Neural cell (in vitro differentiated cells): ENCODE measurements at regions not wholly inside any gene's neighbourhood (a gene's known extent, or its start where the extent isn't known, plus 50 kb on each side); places are given as distances from the start of the nearest gene placed in this dataset.

Experiments
- H2AFZ ChIP-seq: fragments of 200-600, 300-800 bp; sonication (generic), shearing (Covaris generic); 2 replicates; pipeline ENCODE4 v1.6.0; 2014; ENCODE audit warnings: low read depth, mild to moderate bottlenecking, antibody characterized with exemption, low read length, moderate library complexity
- H3F3A ChIP-seq: fragments of 200-600 bp; shearing (Covaris generic); 2 replicates; pipeline ENCODE4 v1.6.1; 2016; ENCODE audit warnings: mild to moderate bottlenecking, moderate library complexity, mixed read lengths, antibody characterized with exemption, low read length; ENCODE audit not compliant: insufficient read depth, poor library complexity, severe bottlenecking
- H3K27ac ChIP-seq: fragments of 200-600, 300-800 bp; sonication (generic), shearing (Covaris generic); 2 replicates; pipeline ENCODE4 v1.5.1; 2014; ENCODE audit warnings: mild to moderate bottlenecking, low read length, moderate library complexity
- H3K27me3 ChIP-seq: fragments of 300-800, 200-600 bp; sonication (generic), shearing (Covaris generic); 2 replicates; pipeline ENCODE4 v1.6.0; 2014; ENCODE audit warnings: mild to moderate bottlenecking, low read depth, low read length, moderate library complexity; ENCODE audit not compliant: insufficient read depth
- H3K36me3 ChIP-seq: fragments of 300-800, 200-600 bp; sonication (generic), shearing (Covaris generic); 2 replicates; pipeline ENCODE4 v1.5.1; 2014; ENCODE audit warnings: mild to moderate bottlenecking, antibody characterized with exemption, low read length, moderate library complexity; ENCODE audit not compliant: insufficient read depth
- H3K4me2 ChIP-seq: fragments of 300-800, 200-600 bp; sonication (generic), shearing (Covaris generic); 2 replicates; pipeline ENCODE4 v1.6.0; 2014; ENCODE audit warnings: mild to moderate bottlenecking, low read length
- H3K4me3 ChIP-seq: fragments of 300-800, 200-600 bp; sonication (generic), shearing (Covaris generic); 2 replicates; pipeline ENCODE4 v1.5.1; 2014; ENCODE audit warnings: mild to moderate bottlenecking, low read length, moderate library complexity
- H3K79me2 ChIP-seq: fragments of 200-600 bp; shearing (Covaris generic); replicated peaks from 2 replicates; pipeline ENCODE4 v1.6.0; 2014; ENCODE audit warnings: mild to moderate bottlenecking, low read length, moderate library complexity; ENCODE audit not compliant: insufficient read depth
- H3K9ac ChIP-seq: fragments of 300-800, 200-600 bp; sonication (generic), shearing (Covaris generic); 2 replicates; pipeline ENCODE4 v1.6.1; 2016; ENCODE audit warnings: mild to moderate bottlenecking, low read length, mixed read lengths
- H3K9me2 ChIP-seq: fragments of 200-600 bp; shearing (Covaris generic); 2 replicates; pipeline ENCODE4 v1.6.1; 2016; ENCODE audit warnings: mild to moderate bottlenecking, low read length, mixed read lengths; ENCODE audit not compliant: insufficient read depth
- H3K9me3 ChIP-seq: fragments of 200-600, 300-800 bp; sonication (generic), shearing (Covaris generic); 2 replicates; pipeline ENCODE4 v1.6.1; 2016; ENCODE audit warnings: mild to moderate bottlenecking, mixed run types, low read length, moderate library complexity, mixed read lengths
- H4K20me1 ChIP-seq: fragments of 200-600 bp; shearing (Covaris generic); 2 replicates; pipeline ENCODE4 v1.6.1; 2016; ENCODE audit warnings: mild to moderate bottlenecking, mixed run types; ENCODE audit not compliant: insufficient read depth
- EP300 ChIP-seq: fragments of 450-650 bp; conservative IDR thresholded peaks from 2 replicates; pipeline ENCODE4 v1.6.1; 2014; ENCODE audit warnings: antibody characterized with exemption, mild to moderate bottlenecking, moderate library complexity; ENCODE audit not compliant: poor library complexity, severe bottlenecking
- EZH2 ChIP-seq: fragments of 200-600, 300-800 bp; shearing (Covaris generic), sonication (generic); IDR thresholded peaks from 2 replicates; pipeline ENCODE4 v1.6.1; 2014; ENCODE audit warnings: antibody characterized with exemption, low read length, borderline replicate concordance, mild to moderate bottlenecking; ENCODE audit not compliant: insufficient read depth, poor library complexity, severe bottlenecking
- MXI1 ChIP-seq: fragments of 450-650 bp; conservative IDR thresholded peaks from 2 replicates; pipeline ENCODE4 v1.6.1; 2014; ENCODE audit warnings: antibody characterized with exemption, mild to moderate bottlenecking; ENCODE audit not compliant: poor library complexity, severe bottlenecking
- POLR2AphosphoS5 ChIP-seq: IDR thresholded peaks from 2 replicates; pipeline ENCODE4 v1.6.1; 2012
- RAD21 ChIP-seq: fragments of 450-650 bp; conservative IDR thresholded peaks from 2 replicates; pipeline ENCODE4 v1.6.1; 2014; ENCODE audit warnings: antibody characterized with exemption, mild to moderate bottlenecking, moderate library complexity
- SMC3 ChIP-seq: fragments of 450-650 bp; conservative IDR thresholded peaks from 2 replicates; pipeline ENCODE4 v1.6.1; 2014; ENCODE audit warnings: antibody characterized with exemption, mild to moderate bottlenecking, moderate library complexity; ENCODE audit not compliant: poor library complexity
- TAF1 ChIP-seq: IDR thresholded peaks from 2 replicates; pipeline ENCODE4 v1.6.1; 2012; ENCODE audit warnings: low read depth
- TF ChIP-seq, protein P1 (sequence below): fragments of 450-650 bp; IDR thresholded peaks from 2 replicates; pipeline ENCODE4 v1.5.1; 2014; ENCODE audit warnings: antibody characterized with exemption, mild to moderate bottlenecking, moderate library complexity; ENCODE audit not compliant: poor library complexity, severe bottlenecking
- TF ChIP-seq, protein P2 (sequence below): IDR thresholded peaks from 2 replicates; pipeline ENCODE4 v1.6.1; 2012; ENCODE audit warnings: borderline replicate concordance

DNA sequence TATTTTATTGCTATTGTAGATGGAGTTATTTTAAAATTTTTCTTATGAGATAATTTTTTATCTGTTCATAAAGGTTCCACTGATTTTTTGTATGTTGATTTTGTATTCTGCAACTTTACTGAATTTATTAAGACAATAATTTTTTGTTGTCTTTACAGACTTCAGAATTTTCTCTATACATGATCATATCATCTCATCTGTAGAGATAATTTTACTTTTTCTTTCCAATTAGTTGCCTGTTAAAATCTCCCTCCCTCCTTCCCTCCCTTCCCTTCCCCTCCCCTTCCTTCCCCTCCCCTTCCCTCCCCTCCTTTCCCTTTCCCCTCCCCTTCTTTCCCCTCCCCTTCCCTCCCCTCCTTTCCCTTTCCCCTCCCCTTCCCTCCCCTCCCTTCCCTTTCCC is 378.1 kb downstream of the SOCS6 start:
- H3K79me2 ChIP-seq, result no peaks in the 10 kb centered on the region
- H3K4me2 ChIP-seq, result no peak overlapping the region
- H4K20me1 ChIP-seq, result no peaks in the 10 kb centered on the region
- H3K9me3 ChIP-seq, result no peaks in the 10 kb centered on the region
- no peak overlapping the region for H3K9ac ChIP-seq
- no peak overlapping the region for H3K27ac ChIP-seq
- H2AFZ ChIP-seq, result no peak overlapping the region
- no peak overlapping the region for H3K4me3 ChIP-seq
- no peaks in the 10 kb centered on the region for H3F3A ChIP-seq
- no peaks in the 10 kb centered on the region for H3K9me2 ChIP-seq
- no peaks in the 10 kb centered on the region for H3K36me3 ChIP-seq
- TF ChIP-seq EP300 (no peak), RAD21 (no peak), POLR2AphosphoS5 (no peak), SMC3 (no peak), TAF1 (no peak), EZH2 (no peak), MXI1 (no peak)
- TF ChIP-seq, protein P1, sequence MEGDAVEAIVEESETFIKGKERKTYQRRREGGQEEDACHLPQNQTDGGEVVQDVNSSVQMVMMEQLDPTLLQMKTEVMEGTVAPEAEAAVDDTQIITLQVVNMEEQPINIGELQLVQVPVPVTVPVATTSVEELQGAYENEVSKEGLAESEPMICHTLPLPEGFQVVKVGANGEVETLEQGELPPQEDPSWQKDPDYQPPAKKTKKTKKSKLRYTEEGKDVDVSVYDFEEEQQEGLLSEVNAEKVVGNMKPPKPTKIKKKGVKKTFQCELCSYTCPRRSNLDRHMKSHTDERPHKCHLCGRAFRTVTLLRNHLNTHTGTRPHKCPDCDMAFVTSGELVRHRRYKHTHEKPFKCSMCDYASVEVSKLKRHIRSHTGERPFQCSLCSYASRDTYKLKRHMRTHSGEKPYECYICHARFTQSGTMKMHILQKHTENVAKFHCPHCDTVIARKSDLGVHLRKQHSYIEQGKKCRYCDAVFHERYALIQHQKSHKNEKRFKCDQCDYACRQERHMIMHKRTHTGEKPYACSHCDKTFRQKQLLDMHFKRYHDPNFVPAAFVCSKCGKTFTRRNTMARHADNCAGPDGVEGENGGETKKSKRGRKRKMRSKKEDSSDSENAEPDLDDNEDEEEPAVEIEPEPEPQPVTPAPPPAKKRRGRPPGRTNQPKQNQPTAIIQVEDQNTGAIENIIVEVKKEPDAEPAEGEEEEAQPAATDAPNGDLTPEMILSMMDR, result no peak
- TF ChIP-seq, protein P2, sequence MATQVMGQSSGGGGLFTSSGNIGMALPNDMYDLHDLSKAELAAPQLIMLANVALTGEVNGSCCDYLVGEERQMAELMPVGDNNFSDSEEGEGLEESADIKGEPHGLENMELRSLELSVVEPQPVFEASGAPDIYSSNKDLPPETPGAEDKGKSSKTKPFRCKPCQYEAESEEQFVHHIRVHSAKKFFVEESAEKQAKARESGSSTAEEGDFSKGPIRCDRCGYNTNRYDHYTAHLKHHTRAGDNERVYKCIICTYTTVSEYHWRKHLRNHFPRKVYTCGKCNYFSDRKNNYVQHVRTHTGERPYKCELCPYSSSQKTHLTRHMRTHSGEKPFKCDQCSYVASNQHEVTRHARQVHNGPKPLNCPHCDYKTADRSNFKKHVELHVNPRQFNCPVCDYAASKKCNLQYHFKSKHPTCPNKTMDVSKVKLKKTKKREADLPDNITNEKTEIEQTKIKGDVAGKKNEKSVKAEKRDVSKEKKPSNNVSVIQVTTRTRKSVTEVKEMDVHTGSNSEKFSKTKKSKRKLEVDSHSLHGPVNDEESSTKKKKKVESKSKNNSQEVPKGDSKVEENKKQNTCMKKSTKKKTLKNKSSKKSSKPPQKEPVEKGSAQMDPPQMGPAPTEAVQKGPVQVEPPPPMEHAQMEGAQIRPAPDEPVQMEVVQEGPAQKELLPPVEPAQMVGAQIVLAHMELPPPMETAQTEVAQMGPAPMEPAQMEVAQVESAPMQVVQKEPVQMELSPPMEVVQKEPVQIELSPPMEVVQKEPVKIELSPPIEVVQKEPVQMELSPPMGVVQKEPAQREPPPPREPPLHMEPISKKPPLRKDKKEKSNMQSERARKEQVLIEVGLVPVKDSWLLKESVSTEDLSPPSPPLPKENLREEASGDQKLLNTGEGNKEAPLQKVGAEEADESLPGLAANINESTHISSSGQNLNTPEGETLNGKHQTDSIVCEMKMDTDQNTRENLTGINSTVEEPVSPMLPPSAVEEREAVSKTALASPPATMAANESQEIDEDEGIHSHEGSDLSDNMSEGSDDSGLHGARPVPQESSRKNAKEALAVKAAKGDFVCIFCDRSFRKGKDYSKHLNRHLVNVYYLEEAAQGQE, result no peak
- H3K27me3 ChIP-seq, result no peaks in the 10 kb centered on the region

DNA sequence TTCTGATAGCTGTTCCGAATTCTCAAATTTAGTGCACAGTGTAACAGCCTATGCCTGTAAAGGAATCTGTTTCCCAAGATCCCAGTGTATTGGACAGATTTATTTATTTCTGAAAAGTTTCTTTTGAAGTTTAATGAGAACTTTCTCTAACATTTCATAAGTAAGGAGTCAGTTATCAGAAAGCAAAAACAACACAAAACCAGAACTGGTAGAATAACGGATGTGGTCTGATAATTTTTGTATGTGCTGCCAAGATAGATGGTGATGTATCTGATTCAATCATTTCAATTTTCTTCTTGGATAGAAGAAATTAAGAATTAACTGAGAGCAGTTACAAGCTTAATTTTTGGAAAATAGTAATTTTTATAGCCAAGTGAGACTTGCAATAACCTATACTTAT is 374.3 kb downstream of the SOCS6 start:
- H3K9ac ChIP-seq, result no peak overlapping the region
- H3K36me3 ChIP-seq, result no peaks in the 10 kb centered on the region
- no peak for TF ChIP-seq SMC3
- no peak for TF ChIP-seq POLR2AphosphoS5
- no peak for TF ChIP-seq EP300
- TF ChIP-seq, protein P2, result no peak
- TF ChIP-seq, protein P1, result no peak

More for the DNA sequence above, 374.3 kb downstream of the SOCS6 start:
- H4K20me1 ChIP-seq, result no peaks in the 10 kb centered on the region
- no peaks in the 10 kb centered on the region for H3K9me2 ChIP-seq
- no peaks in the 10 kb centered on the region for H3K79me2 ChIP-seq
- no peaks in the 10 kb centered on the region for H3K27me3 ChIP-seq
- no peak overlapping the region for H3K4me3 ChIP-seq
- H3K9me3 ChIP-seq, result no peaks in the 10 kb centered on the region
- H3K4me2 ChIP-seq, result no peak overlapping the region
- no peak overlapping the region for H2AFZ ChIP-seq
- H3K27ac ChIP-seq, result no peak overlapping the region
- no peaks in the 10 kb centered on the region for H3F3A ChIP-seq
